K562 (cell line): ENCODE measurements at regions not wholly inside any gene's neighbourhood (a gene's known extent, or its start where the extent isn't known, plus 50 kb on each side); places are given as distances from the start of the nearest gene placed in this dataset.

ENCODE experiments used
- CBX5 ChIP-seq: IDR thresholded peaks from 2 replicates; pipeline ENCODE4 v1.6.1; 2014; ENCODE audit warnings: low read depth, borderline replicate concordance
- GATAD2A ChIP-seq: fragments of 450-650 bp; IDR thresholded peaks from 2 replicates; pipeline ENCODE4 v1.6.1; 2017
- KAT7 ChIP-seq: sonication (generic); formaldehyde crosslinking; IDR thresholded peaks from 2 replicates; pipeline ENCODE4 v1.8.0; 2022; ENCODE audit warnings: missing genetic modification reagents, mild to moderate bottlenecking, borderline replicate concordance
- KDM5B ChIP-seq: fragments of 200-600 bp; sonication (generic); IDR thresholded peaks from 2 replicates; pipeline ENCODE4 v1.6.1; 2012; ENCODE audit warnings: low read depth, mild to moderate bottlenecking, moderate library complexity, low read length, control low read depth, inconsistent platforms; ENCODE audit not compliant: insufficient replicate concordance
- POLR2AphosphoS2 ChIP-seq: IDR thresholded peaks from 2 replicates; pipeline ENCODE4 v1.6.1; 2012; ENCODE audit warnings: low read length, improper control_type of control experiment
- RAD51 ChIP-seq: fragments of 450-650 bp; IDR thresholded peaks from 2 replicates; pipeline ENCODE4 v1.7.1; 2016; ENCODE audit warnings: low read depth, mild to moderate bottlenecking, borderline replicate concordance
- SP1 ChIP-seq: sonication (generic); formaldehyde crosslinking; IDR thresholded peaks from 2 replicates; pipeline ENCODE4 v1.8.1; 2022; ENCODE audit warnings: mild to moderate bottlenecking, missing genetic modification reagents
- WHSC1 ChIP-seq: IDR thresholded peaks from one replicate; pipeline ENCODE4 v1.6.1; 2012; ENCODE audit warnings: low read length, control low read depth, inconsistent platforms
- ZFX ChIP-seq: sonication (generic); formaldehyde crosslinking; IDR thresholded peaks from 2 replicates; pipeline ENCODE4 v1.8.0; 2022; ENCODE audit warnings: mild to moderate bottlenecking, missing genetic modification reagents, moderate library complexity
- ZNF324 ChIP-seq: fragments of 250-450 bp; sonication (Bioruptor Pico); IDR thresholded peaks from 2 replicates; pipeline ENCODE4 v1.4.0; 2020; ENCODE audit warnings: mild to moderate bottlenecking
- ZNF398 ChIP-seq: fragments of 250-450 bp; sonication (Bioruptor Pico); IDR thresholded peaks from 2 replicates; pipeline ENCODE4 v1.8.0; 2021; ENCODE audit warnings: moderate library complexity, mild to moderate bottlenecking, inconsistent platforms
- TF ChIP-seq, protein P1 (sequence below): sonication (generic); formaldehyde crosslinking; IDR thresholded peaks from 2 replicates; pipeline ENCODE4 v1.8.0; 2023; ENCODE audit warnings: missing genetic modification reagents, mild to moderate bottlenecking, borderline replicate concordance

- TF ChIP-seq ZNF398 (CRISPR knock-in tag) (no peak), CBX5 (no peak), WHSC1 (no peak), GATAD2A (no peak), RAD51 (no peak), POLR2AphosphoS2 (no peak), ZNF324 (CRISPR knock-in tag) (no peak), KAT7 (CRISPR knock-in tag) (no peak), ZFX (no peak), SP1 (CRISPR knock-in tag) (no peak), KDM5B (no peak)
- TF ChIP-seq, protein P1, sequence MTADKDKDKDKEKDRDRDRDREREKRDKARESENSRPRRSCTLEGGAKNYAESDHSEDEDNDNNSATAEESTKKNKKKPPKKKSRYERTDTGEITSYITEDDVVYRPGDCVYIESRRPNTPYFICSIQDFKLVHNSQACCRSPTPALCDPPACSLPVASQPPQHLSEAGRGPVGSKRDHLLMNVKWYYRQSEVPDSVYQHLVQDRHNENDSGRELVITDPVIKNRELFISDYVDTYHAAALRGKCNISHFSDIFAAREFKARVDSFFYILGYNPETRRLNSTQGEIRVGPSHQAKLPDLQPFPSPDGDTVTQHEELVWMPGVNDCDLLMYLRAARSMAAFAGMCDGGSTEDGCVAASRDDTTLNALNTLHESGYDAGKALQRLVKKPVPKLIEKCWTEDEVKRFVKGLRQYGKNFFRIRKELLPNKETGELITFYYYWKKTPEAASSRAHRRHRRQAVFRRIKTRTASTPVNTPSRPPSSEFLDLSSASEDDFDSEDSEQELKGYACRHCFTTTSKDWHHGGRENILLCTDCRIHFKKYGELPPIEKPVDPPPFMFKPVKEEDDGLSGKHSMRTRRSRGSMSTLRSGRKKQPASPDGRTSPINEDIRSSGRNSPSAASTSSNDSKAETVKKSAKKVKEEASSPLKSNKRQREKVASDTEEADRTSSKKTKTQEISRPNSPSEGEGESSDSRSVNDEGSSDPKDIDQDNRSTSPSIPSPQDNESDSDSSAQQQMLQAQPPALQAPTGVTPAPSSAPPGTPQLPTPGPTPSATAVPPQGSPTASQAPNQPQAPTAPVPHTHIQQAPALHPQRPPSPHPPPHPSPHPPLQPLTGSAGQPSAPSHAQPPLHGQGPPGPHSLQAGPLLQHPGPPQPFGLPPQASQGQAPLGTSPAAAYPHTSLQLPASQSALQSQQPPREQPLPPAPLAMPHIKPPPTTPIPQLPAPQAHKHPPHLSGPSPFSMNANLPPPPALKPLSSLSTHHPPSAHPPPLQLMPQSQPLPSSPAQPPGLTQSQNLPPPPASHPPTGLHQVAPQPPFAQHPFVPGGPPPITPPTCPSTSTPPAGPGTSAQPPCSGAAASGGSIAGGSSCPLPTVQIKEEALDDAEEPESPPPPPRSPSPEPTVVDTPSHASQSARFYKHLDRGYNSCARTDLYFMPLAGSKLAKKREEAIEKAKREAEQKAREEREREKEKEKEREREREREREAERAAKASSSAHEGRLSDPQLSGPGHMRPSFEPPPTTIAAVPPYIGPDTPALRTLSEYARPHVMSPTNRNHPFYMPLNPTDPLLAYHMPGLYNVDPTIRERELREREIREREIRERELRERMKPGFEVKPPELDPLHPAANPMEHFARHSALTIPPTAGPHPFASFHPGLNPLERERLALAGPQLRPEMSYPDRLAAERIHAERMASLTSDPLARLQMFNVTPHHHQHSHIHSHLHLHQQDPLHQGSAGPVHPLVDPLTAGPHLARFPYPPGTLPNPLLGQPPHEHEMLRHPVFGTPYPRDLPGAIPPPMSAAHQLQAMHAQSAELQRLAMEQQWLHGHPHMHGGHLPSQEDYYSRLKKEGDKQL = no peak
Observed at GRCh38 chr14:40601063-40601462, 1005.6 kb upstream of the LRFN5 start.
